ENCODE measurements at regions not wholly inside any gene's neighbourhood (a gene's known extent, or its start where the extent isn't known, plus 50 kb on each side); places are given as distances from the start of the nearest gene placed in this dataset.

- POLR2A ChIA-PET: no interaction called here
These were observed 497.8 kb downstream of the EIPR1 start for GRCh38 chr2:2879781-2880180.

GRCh38 chr2:2879071-2879470 is 498.5 kb downstream of the EIPR1 start:
- ChIA-PET CTCF (no interaction called here), POLR2A (no interaction called here)

More at GRCh38 chr2:2879781-2880180, 497.8 kb downstream of the EIPR1 start:
- CTCF ChIA-PET: no interaction called here

- CTCF ChIA-PET: no interaction called here
- POLR2A ChIA-PET: no interaction called here
These were observed 500.2 kb downstream of the EIPR1 start for GRCh38 chr2:2877427-2877826.

- CTCF ChIA-PET: no interaction called here
- POLR2A ChIA-PET: no interaction called here
These were observed 501.0 kb downstream of the EIPR1 start for GRCh38 chr2:2876331-2877221.

GRCh38 chr2:2875831-2876230 is 501.8 kb downstream of the EIPR1 start:
- ChIA-PET CTCF (no interaction called here), POLR2A (no interaction called here)

GRCh38 chr2:2875296-2875695 is 502.3 kb downstream of the EIPR1 start:
- ChIA-PET POLR2A (no interaction called here), CTCF (no interaction called here)

DNA sequence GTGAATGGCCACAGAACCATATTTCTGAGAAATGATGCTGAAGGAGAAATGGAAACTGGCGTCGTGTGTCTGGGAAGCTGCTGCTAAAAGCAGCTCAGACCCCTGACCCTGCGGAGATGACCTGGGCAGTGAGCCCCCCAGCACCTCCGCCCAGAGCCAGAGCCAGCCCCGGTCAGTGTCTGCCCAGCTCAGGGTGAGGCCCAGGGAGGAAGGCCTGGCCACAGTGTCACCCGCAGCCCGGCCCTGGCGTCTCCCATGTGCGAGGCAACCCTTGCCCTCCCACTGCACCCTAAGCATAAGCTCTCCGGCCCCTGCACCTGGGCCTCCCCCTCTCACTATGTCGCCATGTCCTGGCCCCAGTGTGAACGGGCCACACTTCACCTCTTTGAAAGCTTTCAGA is 502.8 kb downstream of the EIPR1 start:
- CTCF ChIA-PET: no interaction called here
- POLR2A ChIA-PET: no interaction called here

DNA sequence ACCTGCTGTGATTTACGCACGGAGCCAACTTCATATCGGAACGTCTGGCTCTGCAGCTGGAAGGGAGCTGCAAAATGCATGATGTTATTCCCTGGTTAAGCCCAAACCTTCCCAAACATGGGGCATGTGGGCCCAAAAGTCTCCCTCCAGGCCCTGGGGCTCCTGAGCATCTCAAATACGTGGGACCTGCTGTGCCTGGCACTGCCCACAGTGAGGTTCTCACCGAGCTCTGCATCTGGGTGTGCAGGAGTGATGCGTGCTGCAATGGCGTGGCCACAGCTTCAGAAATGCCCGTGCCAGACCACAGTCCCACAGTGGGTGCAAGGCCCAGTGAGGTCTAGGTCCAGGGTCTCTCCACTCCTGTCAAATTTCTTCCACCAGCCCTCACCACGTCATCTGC is 503.3 kb downstream of the EIPR1 start:
- ChIA-PET POLR2A (no interaction called here), CTCF (no interaction called here)

- CTCF ChIA-PET: no interaction called here
These were observed 504.2 kb downstream of the EIPR1 start for GRCh38 chr2:2873450-2873811.

DNA sequence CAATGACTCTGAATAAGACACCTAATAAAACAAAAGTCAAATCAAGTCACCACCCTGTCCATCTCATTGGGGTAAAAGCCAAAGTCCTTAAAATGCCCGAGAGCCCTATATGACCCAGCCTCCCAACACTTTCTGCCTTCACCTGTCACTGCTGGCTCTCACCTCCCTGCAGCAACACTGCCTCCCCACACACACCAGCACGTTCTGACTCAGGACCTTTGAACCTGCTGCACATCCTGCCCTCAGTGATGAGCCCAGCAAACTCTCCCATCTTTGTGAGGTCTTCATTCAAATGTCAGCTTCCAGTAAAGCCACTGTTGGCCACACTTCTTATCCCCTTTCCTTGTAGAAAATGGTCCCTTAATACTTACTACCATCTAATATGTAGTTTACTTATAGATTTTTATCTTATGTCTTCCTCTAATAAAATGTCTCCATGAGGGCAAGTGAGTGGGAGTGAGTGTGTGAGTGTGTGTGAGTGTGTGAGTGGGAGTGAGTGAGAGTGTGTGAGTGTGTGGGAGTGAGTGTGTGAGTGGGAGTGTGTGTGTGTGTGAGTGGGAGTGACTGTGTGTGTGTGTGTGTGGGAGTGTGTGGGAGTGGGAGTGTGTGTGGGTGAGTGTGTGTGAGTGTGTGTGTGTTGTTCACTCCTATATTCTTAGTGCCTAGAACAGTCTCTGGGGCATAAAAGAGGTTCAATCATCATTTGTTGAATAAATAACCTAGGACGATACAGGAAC is 504.7 kb downstream of the EIPR1 start:
- POLR2A ChIA-PET: no interaction called here
- CTCF ChIA-PET: no interaction called here

More at GRCh38 chr2:2873450-2873811, 504.2 kb downstream of the EIPR1 start:
- POLR2A ChIA-PET: no interaction called here

DNA sequence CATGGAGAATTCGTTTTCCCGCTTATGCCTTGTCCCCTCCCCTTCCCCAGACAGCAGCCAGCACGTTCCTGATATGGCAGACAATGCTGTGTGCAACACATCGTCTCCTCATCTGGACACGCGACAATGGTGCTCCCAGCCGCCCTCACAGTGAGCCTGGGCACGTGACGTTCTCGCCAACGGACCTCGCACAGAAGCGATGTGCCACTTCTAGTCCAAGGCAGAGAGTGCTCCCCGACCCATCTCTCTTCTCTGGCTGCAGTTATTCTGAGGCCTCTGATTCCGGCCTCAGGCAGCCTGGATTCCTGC is 505.4 kb downstream of the EIPR1 start:
- POLR2A ChIA-PET: no interaction called here

GRCh38 chr2:2871480-2872308 is 505.9 kb downstream of the EIPR1 start:
- ChIA-PET POLR2A (no interaction called here), CTCF (interaction anchor here (0.5 to 0.7 kb wide), 2 partner anchors 715 to 1612 kb away, joined by 3 read pairs; no protein-coding TSS in a partner anchor)

More for the DNA sequence above, 505.4 kb downstream of the EIPR1 start:
- CTCF ChIA-PET: no interaction called here

GRCh38 chr2:2870106-2870505 is 507.5 kb downstream of the EIPR1 start:
- CTCF ChIA-PET: no interaction called here
- POLR2A ChIA-PET: no interaction called here

DNA sequence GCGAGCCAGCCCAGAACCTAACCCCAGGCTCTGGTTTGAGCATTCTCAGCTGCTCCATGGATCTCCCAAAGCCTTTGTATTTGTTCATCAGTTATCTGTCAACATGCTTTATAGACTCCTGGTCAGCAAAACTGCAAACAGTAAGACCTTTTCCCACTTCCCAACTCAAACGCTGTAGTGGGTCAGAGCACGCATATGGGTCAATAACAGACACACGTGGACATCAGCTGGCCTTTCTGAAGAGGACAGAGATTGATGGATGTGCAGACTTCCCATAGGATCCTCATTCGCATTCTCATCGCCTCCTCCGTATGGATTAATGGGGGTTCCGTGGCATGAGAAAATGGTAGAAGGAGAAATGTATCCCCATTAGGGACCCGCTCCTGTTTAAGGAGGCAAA is 508.1 kb downstream of the EIPR1 start:
- CTCF ChIA-PET: no interaction called here
- POLR2A ChIA-PET: no interaction called here

- CTCF ChIA-PET: no interaction called here
- POLR2A ChIA-PET: no interaction called here
These were observed 509.5 kb downstream of the EIPR1 start for GRCh38 chr2:2868085-2868484.

DNA sequence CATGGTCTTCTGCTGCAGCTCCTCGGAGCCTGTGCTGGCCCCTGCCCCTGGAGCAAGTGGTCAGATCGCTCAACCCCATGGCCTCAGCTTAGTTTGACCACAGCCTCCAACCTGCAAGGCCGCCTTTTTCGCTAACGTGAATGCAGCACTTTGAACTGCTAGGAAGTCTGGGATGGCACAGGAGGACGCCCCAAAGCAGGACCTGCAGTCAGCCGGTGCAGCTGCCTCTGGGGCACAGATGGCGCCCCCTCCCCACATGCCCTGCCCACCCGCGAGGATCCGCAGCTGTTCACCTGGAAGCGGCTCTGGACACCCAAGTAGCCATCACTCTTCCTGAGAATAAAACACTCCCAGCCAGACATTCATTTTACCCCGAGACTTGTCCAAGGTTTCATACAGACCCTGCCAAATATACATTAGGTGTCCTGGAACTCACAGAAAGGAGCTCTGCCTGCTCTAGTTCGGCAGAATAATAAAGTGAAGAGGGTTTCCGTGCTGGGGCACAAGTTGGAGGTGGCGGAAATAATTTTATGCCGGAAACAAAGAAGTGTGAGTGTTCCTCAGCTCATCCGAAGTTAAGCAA is 510.1 kb downstream of the EIPR1 start:
- ChIA-PET POLR2A (no interaction called here), CTCF (no interaction called here)

GRCh38 chr2:2866459-2866858 is 511.2 kb downstream of the EIPR1 start:
- ChIA-PET POLR2A (no interaction called here), CTCF (no interaction called here)

DNA sequence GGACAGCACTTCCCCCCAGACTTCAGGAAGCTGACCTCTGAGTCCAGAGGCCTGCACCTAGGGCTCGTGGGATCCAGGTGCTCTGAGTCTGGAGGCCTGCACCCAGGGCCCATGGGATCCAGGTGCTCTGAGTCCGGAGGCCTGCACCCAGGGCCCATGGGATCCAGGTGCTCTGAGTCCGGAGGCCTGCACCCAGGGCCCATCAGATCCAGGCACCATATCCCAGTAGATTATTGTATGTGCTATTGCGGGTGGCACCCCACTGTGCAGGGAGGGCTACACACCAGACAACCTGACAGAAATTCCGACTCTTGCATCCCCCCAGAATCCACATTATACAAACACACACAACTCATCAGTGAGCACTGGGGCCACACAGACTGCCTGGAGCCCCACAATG is 515.2 kb downstream of the EIPR1 start:
- ChIA-PET CTCF (no interaction called here), POLR2A (no interaction called here)

- CTCF ChIA-PET: no interaction called here
- POLR2A ChIA-PET: no interaction called here
These were observed 515.9 kb downstream of the EIPR1 start for GRCh38 chr2:2861666-2862240.

DNA sequence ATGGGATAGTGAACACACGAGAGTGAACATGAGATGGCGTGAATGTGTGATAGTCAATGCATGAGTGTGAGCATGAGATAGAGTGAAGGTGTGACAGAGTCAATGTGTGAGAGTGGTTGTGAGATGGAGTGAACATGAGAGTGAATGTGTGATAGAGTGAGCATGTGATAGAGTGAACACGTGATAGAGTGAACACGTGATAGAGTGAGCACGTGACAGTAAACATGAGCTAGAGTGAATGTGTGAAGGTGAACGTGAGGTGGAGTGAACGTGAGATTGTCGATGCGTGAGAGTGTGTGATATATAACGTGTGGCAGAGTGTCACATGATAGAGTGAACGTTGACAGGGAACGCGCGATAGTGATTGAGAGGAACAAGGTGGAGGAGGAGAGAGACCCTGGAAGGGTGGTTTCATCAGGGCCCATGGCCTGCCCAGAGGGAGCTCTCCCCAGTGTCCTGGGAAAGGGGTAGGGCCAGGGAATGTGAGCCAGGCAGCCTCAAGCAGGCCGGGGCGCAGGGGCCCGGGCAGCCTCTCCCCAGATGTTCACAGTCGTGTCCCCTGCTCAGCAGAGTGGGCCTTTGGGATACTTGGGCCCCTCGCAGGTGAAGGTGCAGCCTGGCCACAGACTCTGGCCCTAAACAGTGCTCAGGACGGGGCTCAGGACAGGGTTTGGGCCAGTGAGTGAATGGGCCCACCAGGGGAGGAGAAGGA is 516.9 kb downstream of the EIPR1 start:
- ChIA-PET CTCF (no interaction called here), POLR2A (no interaction called here)

Data from activated CD8-positive, alpha-beta memory T cell treated with anti-CD3 and anti-CD28 coated beads for 36 hours (primary cell).